RKO (cell line): ENCODE measurements at regions not wholly inside any gene's neighbourhood (a gene's known extent, or its start where the extent isn't known, plus 50 kb on each side); places are given as distances from the start of the nearest gene placed in this dataset.

ENCODE experiments used
- DNase-seq: peaks from one replicate; pipeline ENCODE4 v3.0.0-alpha.2; 2016; ENCODE audit warnings: low spot score

GRCh38 chr14:22097586-22098292 lies 424.1 kb upstream of the OR4E1 start:
- DNase-seq: no peak

GRCh38 chr14:22097072-22097471 lies 423.5 kb upstream of the OR4E1 start:
- no peak for DNase-seq

- no peak for DNase-seq
Measured at GRCh38 chr14:22096514-22096895, 422.9 kb upstream of the OR4E1 start.

GRCh38 chr14:22095860-22096513 lies 422.4 kb upstream of the OR4E1 start:
- no peak for DNase-seq

- DNase-seq: no peak
Measured at GRCh38 chr14:22089940-22090339, 416.3 kb upstream of the OR4E1 start.

- DNase-seq: no peak
Measured at GRCh38 chr14:22088614-22089342, 415.2 kb upstream of the OR4E1 start.

- no peak for DNase-seq
Measured at GRCh38 chr14:22086131-22086530, 412.5 kb upstream of the OR4E1 start.

- peak; percentile 59 for DNase-seq
Measured at GRCh38 chr14:22084393-22085281, 411.0 kb upstream of the OR4E1 start.

- no peak for DNase-seq
Measured at GRCh38 chr14:22081337-22081736, 407.7 kb upstream of the OR4E1 start.

GRCh38 chr14:22079766-22080165 lies 406.1 kb upstream of the OR4E1 start:
- DNase-seq: no peak

GRCh38 chr14:22073801-22074200 lies 400.2 kb upstream of the OR4E1 start:
- no peak for DNase-seq

- no peak for DNase-seq
Measured at GRCh38 chr14:22071006-22071405, 397.4 kb upstream of the OR4E1 start.

GRCh38 chr14:22070119-22070982 lies 396.7 kb upstream of the OR4E1 start:
- DNase-seq: no peak

- DNase-seq: no peak
Measured at GRCh38 chr14:22065347-22065746, 391.7 kb upstream of the OR4E1 start.

- no peak for DNase-seq
Measured at GRCh38 chr14:22059201-22059600, 385.6 kb upstream of the OR4E1 start.

- DNase-seq: no peak
Measured at GRCh38 chr14:22052795-22053194, 379.2 kb upstream of the OR4E1 start.

GRCh38 chr14:22047115-22047514 lies 373.5 kb upstream of the OR4E1 start:
- DNase-seq: peak; percentile 4

- no peak for DNase-seq
Measured at GRCh38 chr14:22046063-22046462, 372.4 kb upstream of the OR4E1 start.

GRCh38 chr14:22044193-22044592 lies 370.6 kb upstream of the OR4E1 start:
- DNase-seq: no peak

- no peak for DNase-seq
Measured at GRCh38 chr14:22040781-22041125, 367.1 kb upstream of the OR4E1 start.
